KBM-7 (cell line): ENCODE measurements at regions not wholly inside any gene's neighbourhood (a gene's known extent, or its start where the extent isn't known, plus 50 kb on each side); places are given as distances from the start of the nearest gene placed in this dataset.

ENCODE experiments used
- DNase-seq: peaks from one replicate; pipeline ENCODE4 v3.0.0-alpha.2; 2015
- in situ Hi-C: fragments of 300-500 bp; cut with MboI; formaldehyde crosslinking; loops from 2 replicates; pipeline ENCODE4 v1.14.3; 2020; ENCODE audit warnings: low sequenced_read_pairs, low pct_unique_long_range_greater_than_20kb, mixed read lengths

GRCh38 chr10:10796061-10796773 is 221.5 kb upstream of the CELF2 start:
- in situ Hi-C loops: no loop called here
- no peak for DNase-seq

GRCh38 chr10:10796774-10797415 is 220.8 kb upstream of the CELF2 start:
- DNase-seq: no peak
- in situ Hi-C loops: no loop called here

- no peak for DNase-seq
- in situ Hi-C loops: no loop called here
Measured at GRCh38 chr10:10797513-10797912, 220.2 kb upstream of the CELF2 start.

- in situ Hi-C loops: no loop called here
- DNase-seq: no peak
Measured at GRCh38 chr10:10798102-10798863, 219.4 kb upstream of the CELF2 start.

GRCh38 chr10:10798864-10799192 is 218.8 kb upstream of the CELF2 start:
- in situ Hi-C loops: no loop called here
- no peak for DNase-seq

GRCh38 chr10:10800961-10801360 is 216.7 kb upstream of the CELF2 start:
- DNase-seq: no peak
- in situ Hi-C loops: no loop called here

- no peak for DNase-seq
- in situ Hi-C loops: no loop called here
Measured at GRCh38 chr10:10803278-10803677, 214.4 kb upstream of the CELF2 start.

GRCh38 chr10:10804061-10804460 is 213.6 kb upstream of the CELF2 start:
- DNase-seq: no peak
- in situ Hi-C loops: no loop called here

- in situ Hi-C loops: no loop called here
- no peak for DNase-seq
Measured at GRCh38 chr10:10804998-10805740, 212.5 kb upstream of the CELF2 start.

GRCh38 chr10:10807106-10807505 is 210.6 kb upstream of the CELF2 start:
- no peak for DNase-seq
- in situ Hi-C loops: no loop called here

- DNase-seq: no peak
- in situ Hi-C loops: no loop called here
Measured at GRCh38 chr10:10811562-10811961, 206.1 kb upstream of the CELF2 start.

- DNase-seq: no peak
- in situ Hi-C loops: no loop called here
Measured at GRCh38 chr10:10813656-10814055, 204.0 kb upstream of the CELF2 start.

GRCh38 chr10:10814069-10814468 is 203.6 kb upstream of the CELF2 start:
- in situ Hi-C loops: no loop called here
- no peak for DNase-seq

GRCh38 chr10:10816447-10816846 is 201.2 kb upstream of the CELF2 start:
- DNase-seq: no peak
- in situ Hi-C loops: no loop called here

GRCh38 chr10:10817609-10818008 is 200.1 kb upstream of the CELF2 start:
- no peak for DNase-seq
- in situ Hi-C loops: no loop called here

GRCh38 chr10:10818082-10818481 is 199.6 kb upstream of the CELF2 start:
- DNase-seq: no peak

GRCh38 chr10:10819206-10819856 is 198.3 kb upstream of the CELF2 start:
- in situ Hi-C loops: no loop called here

More at GRCh38 chr10:10818082-10818481, 199.6 kb upstream of the CELF2 start:
- in situ Hi-C loops: no loop called here

GRCh38 chr10:10821926-10822325 is 195.7 kb upstream of the CELF2 start:
- no peak for DNase-seq
- in situ Hi-C loops: no loop called here

More at GRCh38 chr10:10819206-10819856, 198.3 kb upstream of the CELF2 start:
- DNase-seq: no peak

- in situ Hi-C loops: no loop called here
- no peak for DNase-seq
Measured at GRCh38 chr10:10824591-10825148, 193.0 kb upstream of the CELF2 start.
